ENCODE measurements at regions not wholly inside any gene's neighbourhood (a gene's known extent, or its start where the extent isn't known, plus 50 kb on each side); places are given as distances from the start of the nearest gene placed in this dataset.

GRCh38 chr4:178811356-178811755 lies 1369.1 kb upstream of the AGA start:
- H3K4me1 ChIP-seq (ENCODE audit: control insufficient read depth in 2 of 3, insufficient read depth in 2 of 3, low read depth in 1 of 3, low read length in 3 of 3), result no peaks in the 10 kb centered on the region
- H3K4me3 ChIP-seq (ENCODE audit: low read length in 3 of 3), result no peak overlapping the region
- no peaks in the 10 kb centered on the region for H3K9me3 ChIP-seq (ENCODE audit: control insufficient read depth in 2 of 3, insufficient read depth in 1 of 3, low read length in 3 of 3)
- intact Hi-C loops (cut with DNase I), result no loop called here
- H3K27me3 ChIP-seq (ENCODE audit: control insufficient read depth, insufficient read depth, low read length), result no peaks in the 10 kb centered on the region
- H3K36me3 ChIP-seq (ENCODE audit: control insufficient read depth in 2 of 3, insufficient read depth in 3 of 3, low read length in 3 of 3), result no peaks in the 10 kb centered on the region
- TF ChIP-seq, protein P1, sequence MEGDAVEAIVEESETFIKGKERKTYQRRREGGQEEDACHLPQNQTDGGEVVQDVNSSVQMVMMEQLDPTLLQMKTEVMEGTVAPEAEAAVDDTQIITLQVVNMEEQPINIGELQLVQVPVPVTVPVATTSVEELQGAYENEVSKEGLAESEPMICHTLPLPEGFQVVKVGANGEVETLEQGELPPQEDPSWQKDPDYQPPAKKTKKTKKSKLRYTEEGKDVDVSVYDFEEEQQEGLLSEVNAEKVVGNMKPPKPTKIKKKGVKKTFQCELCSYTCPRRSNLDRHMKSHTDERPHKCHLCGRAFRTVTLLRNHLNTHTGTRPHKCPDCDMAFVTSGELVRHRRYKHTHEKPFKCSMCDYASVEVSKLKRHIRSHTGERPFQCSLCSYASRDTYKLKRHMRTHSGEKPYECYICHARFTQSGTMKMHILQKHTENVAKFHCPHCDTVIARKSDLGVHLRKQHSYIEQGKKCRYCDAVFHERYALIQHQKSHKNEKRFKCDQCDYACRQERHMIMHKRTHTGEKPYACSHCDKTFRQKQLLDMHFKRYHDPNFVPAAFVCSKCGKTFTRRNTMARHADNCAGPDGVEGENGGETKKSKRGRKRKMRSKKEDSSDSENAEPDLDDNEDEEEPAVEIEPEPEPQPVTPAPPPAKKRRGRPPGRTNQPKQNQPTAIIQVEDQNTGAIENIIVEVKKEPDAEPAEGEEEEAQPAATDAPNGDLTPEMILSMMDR (IDR thresholded peaks at IDR 0.05; ENCODE audit: borderline replicate concordance, extremely low read depth, insufficient read depth), result no peak
- H3K9ac ChIP-seq (ENCODE audit: low read length in 3 of 3), result no peak overlapping the region
- DNase-seq (no peak), FAIRE-seq (no peak)
- H3K27ac ChIP-seq (ENCODE audit: low read depth in 2 of 2, low read length in 2 of 2), result no peak overlapping the region

DNA sequence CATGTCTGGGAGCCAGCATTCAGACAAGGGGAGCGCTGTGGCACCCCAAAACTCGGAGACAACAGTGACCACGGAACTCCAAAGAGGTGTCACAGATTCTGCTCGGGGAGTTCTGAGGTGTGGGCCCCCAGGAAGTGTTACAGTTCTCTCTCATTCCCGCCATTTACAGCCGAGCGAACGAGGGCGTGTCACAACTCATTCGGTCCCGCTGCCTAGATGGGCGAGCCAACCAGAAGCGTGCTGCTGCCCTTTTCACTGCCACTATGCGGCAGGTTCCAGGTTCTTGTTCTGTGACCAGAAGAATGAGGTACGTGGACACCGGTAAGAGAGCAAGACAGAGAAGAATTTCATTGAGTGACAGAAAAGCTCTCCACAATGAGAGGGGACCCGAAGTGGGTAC lies 1370.6 kb upstream of the AGA start:
- H3K9me3 ChIP-seq (ENCODE audit: control insufficient read depth in 2 of 3, insufficient read depth in 1 of 3, low read length in 3 of 3), result no peaks in the 10 kb centered on the region
- TF ChIP-seq, protein P1 (IDR thresholded peaks at IDR 0.05; ENCODE audit: borderline replicate concordance, extremely low read depth, insufficient read depth), result no peak
- intact Hi-C loops (cut with DNase I), result no loop called here
- no peak overlapping the region for H3K27ac ChIP-seq (ENCODE audit: low read depth in 2 of 2, low read length in 2 of 2)
- FAIRE-seq (no peak), DNase-seq (no peak)
- H3K4me3 ChIP-seq (ENCODE audit: low read length in 3 of 3), result no peak overlapping the region
- H3K9ac ChIP-seq (ENCODE audit: low read length in 3 of 3), result no peak overlapping the region
- no peaks in the 10 kb centered on the region for H3K27me3 ChIP-seq (ENCODE audit: control insufficient read depth, insufficient read depth, low read length)
- no peaks in the 10 kb centered on the region for H3K4me1 ChIP-seq (ENCODE audit: control insufficient read depth in 2 of 3, insufficient read depth in 2 of 3, low read depth in 1 of 3, low read length in 3 of 3)
- no peaks in the 10 kb centered on the region for H3K36me3 ChIP-seq (ENCODE audit: control insufficient read depth in 2 of 3, insufficient read depth in 3 of 3, low read length in 3 of 3)

- Histone ChIP-seq H3K27ac (ENCODE audit: low read depth in 2 of 2, low read length in 2 of 2) (no peak overlapping the region), H3K36me3 (ENCODE audit: control insufficient read depth in 2 of 3, insufficient read depth in 3 of 3, low read length in 3 of 3) (no peaks in the 10 kb centered on the region), H3K9ac (ENCODE audit: low read length in 3 of 3) (no peak overlapping the region), H3K4me1 (ENCODE audit: control insufficient read depth in 2 of 3, insufficient read depth in 2 of 3, low read depth in 1 of 3, low read length in 3 of 3) (no peaks in the 10 kb centered on the region), H3K4me3 (ENCODE audit: low read length in 3 of 3) (no peak overlapping the region), H3K27me3 (ENCODE audit: control insufficient read depth, insufficient read depth, low read length) (no peaks in the 10 kb centered on the region), H3K9me3 (ENCODE audit: control insufficient read depth in 2 of 3, insufficient read depth in 1 of 3, low read length in 3 of 3) (no peaks in the 10 kb centered on the region)
- intact Hi-C loops (cut with DNase I), result no loop called here
- DNase-seq (no peak), FAIRE-seq (no peak)
- TF ChIP-seq, protein P1 (IDR thresholded peaks at IDR 0.05; ENCODE audit: borderline replicate concordance, extremely low read depth, insufficient read depth), result no peak
Measured at GRCh38 chr4:178814908-178815307, 1372.7 kb upstream of the AGA start.

DNA sequence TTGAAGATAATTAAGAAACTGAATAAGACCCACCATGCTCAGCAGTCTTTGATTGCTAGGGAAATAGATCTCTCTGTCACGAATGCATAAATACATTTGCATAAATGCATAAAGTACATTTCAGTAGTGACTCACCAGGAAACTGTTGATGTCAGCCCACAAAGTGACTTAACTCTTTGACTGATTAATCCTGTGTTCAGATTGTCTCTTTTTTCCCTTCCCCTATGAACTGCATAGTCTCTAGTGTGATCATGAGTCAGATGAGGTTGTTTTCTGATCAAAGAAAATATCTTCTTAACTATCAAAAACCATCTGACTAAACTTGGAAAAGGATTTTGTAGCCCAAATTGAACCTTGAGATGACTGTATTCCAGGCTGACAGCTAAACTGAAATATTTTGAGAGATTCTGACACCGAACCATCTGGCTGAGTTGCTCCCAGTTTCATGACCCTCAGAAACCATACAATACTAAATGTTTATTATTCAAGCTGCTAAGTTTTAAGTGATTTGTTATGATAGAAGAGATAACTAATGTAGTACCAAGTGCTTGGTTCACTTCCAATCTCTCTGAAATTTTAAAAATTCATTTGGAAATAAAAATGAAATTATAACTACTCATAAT lies 1381.5 kb upstream of the AGA start:
- H3K9me3 ChIP-seq (ENCODE audit: control insufficient read depth in 2 of 3, insufficient read depth in 1 of 3, low read length in 3 of 3), result no peaks in the 10 kb centered on the region
- H3K36me3 ChIP-seq (ENCODE audit: control insufficient read depth in 2 of 3, insufficient read depth in 3 of 3, low read length in 3 of 3), result no peaks in the 10 kb centered on the region
- no peak overlapping the region for H3K4me3 ChIP-seq (ENCODE audit: low read length in 3 of 3)
- no peak overlapping the region for H3K9ac ChIP-seq (ENCODE audit: low read length in 3 of 3)
- H3K27me3 ChIP-seq (ENCODE audit: control insufficient read depth, insufficient read depth, low read length), result no peaks in the 10 kb centered on the region
- no peak overlapping the region for H3K27ac ChIP-seq (ENCODE audit: low read depth in 2 of 2, low read length in 2 of 2)
- intact Hi-C loops (cut with DNase I), result no loop called here
- DNase-seq (no peak), FAIRE-seq (no peak)
- TF ChIP-seq, protein P1 (IDR thresholded peaks at IDR 0.05; ENCODE audit: borderline replicate concordance, extremely low read depth, insufficient read depth), result no peak
- H3K4me1 ChIP-seq (ENCODE audit: control insufficient read depth in 2 of 3, insufficient read depth in 2 of 3, low read depth in 1 of 3, low read length in 3 of 3), result no peaks in the 10 kb centered on the region

Data from kidney (tissue), 13 donors.